ENCODE measurements at regions not wholly inside any gene's neighbourhood (a gene's known extent, or its start where the extent isn't known, plus 50 kb on each side); places are given as distances from the start of the nearest gene placed in this dataset.

DNA sequence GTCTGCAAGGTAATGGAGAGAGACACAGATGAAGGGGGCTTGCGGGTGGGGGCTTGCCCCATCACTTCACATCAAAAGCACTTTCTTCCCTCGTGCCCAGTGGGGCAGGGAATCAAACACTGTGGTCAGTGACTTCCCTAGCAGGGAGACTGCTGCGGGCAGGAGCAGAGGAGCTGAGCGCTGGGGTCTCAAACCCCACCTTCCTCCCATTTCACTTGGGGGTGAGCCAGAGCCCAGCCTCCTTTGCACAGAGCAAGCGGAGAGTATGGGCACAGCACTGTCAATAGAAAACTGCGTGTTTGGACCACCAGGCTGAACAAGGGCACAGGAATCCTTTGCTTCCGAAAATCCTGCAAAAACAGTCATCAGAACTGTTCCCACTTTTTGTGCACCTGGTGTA is 355.8 kb upstream of the MKI67 start:
- no peak overlapping the region for H3K4me2 ChIP-seq (ENCODE audit: insufficient read depth, low read length)
- no peak overlapping the region for H2AFZ ChIP-seq (ENCODE audit: low read depth, low read length)
- H3K27ac ChIP-seq (ENCODE audit: low read length), result no peak overlapping the region
- no peaks in the 10 kb centered on the region; the same call in 1 of the 2 replicates for H4K20me1 ChIP-seq (ENCODE audit: insufficient read depth, low read length)
- H3K9ac ChIP-seq (ENCODE audit: low read depth, low read length), result no peak overlapping the region
- H3K9me3 ChIP-seq (ENCODE audit: insufficient read depth, low read length, severe bottlenecking), result no peaks in the 10 kb centered on the region
- no peaks in the 10 kb centered on the region for H3K79me2 ChIP-seq (ENCODE audit: insufficient read depth, low read length)
- no peak for TF ChIP-seq EZH2 (IDR thresholded peaks at IDR 0.05; ENCODE audit: borderline replicate concordance, low read depth, low read length, severe bottlenecking)
- TF ChIP-seq, protein P1, sequence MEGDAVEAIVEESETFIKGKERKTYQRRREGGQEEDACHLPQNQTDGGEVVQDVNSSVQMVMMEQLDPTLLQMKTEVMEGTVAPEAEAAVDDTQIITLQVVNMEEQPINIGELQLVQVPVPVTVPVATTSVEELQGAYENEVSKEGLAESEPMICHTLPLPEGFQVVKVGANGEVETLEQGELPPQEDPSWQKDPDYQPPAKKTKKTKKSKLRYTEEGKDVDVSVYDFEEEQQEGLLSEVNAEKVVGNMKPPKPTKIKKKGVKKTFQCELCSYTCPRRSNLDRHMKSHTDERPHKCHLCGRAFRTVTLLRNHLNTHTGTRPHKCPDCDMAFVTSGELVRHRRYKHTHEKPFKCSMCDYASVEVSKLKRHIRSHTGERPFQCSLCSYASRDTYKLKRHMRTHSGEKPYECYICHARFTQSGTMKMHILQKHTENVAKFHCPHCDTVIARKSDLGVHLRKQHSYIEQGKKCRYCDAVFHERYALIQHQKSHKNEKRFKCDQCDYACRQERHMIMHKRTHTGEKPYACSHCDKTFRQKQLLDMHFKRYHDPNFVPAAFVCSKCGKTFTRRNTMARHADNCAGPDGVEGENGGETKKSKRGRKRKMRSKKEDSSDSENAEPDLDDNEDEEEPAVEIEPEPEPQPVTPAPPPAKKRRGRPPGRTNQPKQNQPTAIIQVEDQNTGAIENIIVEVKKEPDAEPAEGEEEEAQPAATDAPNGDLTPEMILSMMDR (IDR thresholded peaks at IDR 0.05; ENCODE audit: borderline replicate concordance, extremely low read depth, low read length, poor library complexity, severe bottlenecking), result no peak
- no peak for DNase-seq
- H3K4me1 ChIP-seq (ENCODE audit: insufficient read depth, low read length), result no peaks in the 10 kb centered on the region
- no peak for ATAC-seq (ENCODE audit: insufficient read depth, low read depth)
- H3K4me3 ChIP-seq (ENCODE audit: low read depth in 1 of 2, low read length in 2 of 2), result no peak overlapping the region
- no peaks in the 10 kb centered on the region for H3K27me3 ChIP-seq (ENCODE audit: insufficient read depth, low read length, poor library complexity)
- no peaks in the 10 kb centered on the region for H3K36me3 ChIP-seq (ENCODE audit: insufficient read depth, low read length)

DNA sequence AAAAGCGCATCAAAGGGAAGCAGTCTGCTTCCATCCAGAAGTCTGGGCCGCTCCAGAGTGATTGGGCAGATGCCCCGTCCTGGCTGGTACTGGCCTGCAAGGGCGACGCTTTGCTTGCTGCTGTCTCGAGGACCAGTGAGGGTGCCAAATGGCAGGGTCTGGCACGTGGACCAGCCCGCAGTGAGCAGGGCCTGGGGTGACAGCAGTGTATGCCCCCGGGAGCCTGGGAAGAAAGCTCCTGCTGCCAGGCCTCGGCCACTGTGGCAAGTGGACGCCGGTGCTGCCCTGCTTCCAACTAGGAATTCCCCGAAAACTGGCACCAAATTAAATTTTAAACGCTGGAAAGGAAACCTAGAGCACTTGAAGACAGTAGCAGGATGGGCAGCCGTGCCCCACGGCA is 357.0 kb upstream of the MKI67 start:
- Histone ChIP-seq H3K36me3 (ENCODE audit: insufficient read depth, low read length) (no peaks in the 10 kb centered on the region), H3K79me2 (ENCODE audit: insufficient read depth, low read length) (no peaks in the 10 kb centered on the region), H3K27me3 (ENCODE audit: insufficient read depth, low read length, poor library complexity) (no peaks in the 10 kb centered on the region), H2AFZ (ENCODE audit: low read depth, low read length) (no peak overlapping the region), H3K4me1 (ENCODE audit: insufficient read depth, low read length) (no peaks in the 10 kb centered on the region), H3K4me3 (ENCODE audit: low read depth in 1 of 2, low read length in 2 of 2) (no peak overlapping the region), H3K27ac (ENCODE audit: low read length) (no peak overlapping the region), H3K9me3 (ENCODE audit: insufficient read depth, low read length, severe bottlenecking) (no peaks in the 10 kb centered on the region), H3K9ac (ENCODE audit: low read depth, low read length) (no peak overlapping the region), H3K4me2 (ENCODE audit: insufficient read depth, low read length) (no peak overlapping the region), H4K20me1 (ENCODE audit: insufficient read depth, low read length) (no peaks in the 10 kb centered on the region; the same call in 1 of the 2 replicates)
- TF ChIP-seq EZH2 (IDR thresholded peaks at IDR 0.05; ENCODE audit: borderline replicate concordance, low read depth, low read length, severe bottlenecking), result no peak
- TF ChIP-seq, protein P1 (IDR thresholded peaks at IDR 0.05; ENCODE audit: borderline replicate concordance, extremely low read depth, low read length, poor library complexity, severe bottlenecking), result no peak
- no peak for ATAC-seq (ENCODE audit: insufficient read depth, low read depth)
- DNase-seq, result no peak

DNA sequence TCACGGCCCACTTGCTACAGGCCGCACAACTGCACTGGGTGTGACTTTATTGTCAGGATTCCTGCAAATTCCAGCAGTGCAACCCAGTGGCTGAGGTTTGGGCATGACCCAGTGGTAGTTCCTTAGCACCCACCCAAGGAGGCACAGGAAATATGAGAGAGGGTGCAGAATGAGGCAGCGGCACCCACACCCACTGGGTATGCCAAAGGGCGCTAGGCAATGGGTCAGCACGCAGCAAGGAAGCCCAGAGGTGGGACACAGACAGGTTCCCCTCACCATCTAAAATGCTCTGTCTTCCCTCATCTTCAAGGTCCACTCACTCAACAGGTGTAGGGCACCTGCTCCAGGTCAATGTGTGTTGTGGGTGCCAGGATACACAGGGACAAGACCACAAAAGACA is 357.8 kb upstream of the MKI67 start:
- Histone ChIP-seq H3K4me3 (ENCODE audit: low read depth in 1 of 2, low read length in 2 of 2) (no peak overlapping the region), H3K9ac (ENCODE audit: low read depth, low read length) (no peak overlapping the region), H3K36me3 (ENCODE audit: insufficient read depth, low read length) (no peaks in the 10 kb centered on the region), H3K27me3 (ENCODE audit: insufficient read depth, low read length, poor library complexity) (no peaks in the 10 kb centered on the region), H3K9me3 (ENCODE audit: insufficient read depth, low read length, severe bottlenecking) (no peaks in the 10 kb centered on the region), H3K4me2 (ENCODE audit: insufficient read depth, low read length) (no peak overlapping the region), H3K4me1 (ENCODE audit: insufficient read depth, low read length) (no peaks in the 10 kb centered on the region), H3K27ac (ENCODE audit: low read length) (no peak overlapping the region), H2AFZ (ENCODE audit: low read depth, low read length) (no peak overlapping the region), H3K79me2 (ENCODE audit: insufficient read depth, low read length) (no peaks in the 10 kb centered on the region), H4K20me1 (ENCODE audit: insufficient read depth, low read length) (no peaks in the 10 kb centered on the region; the same call in 1 of the 2 replicates)
- DNase-seq, result no peak
- TF ChIP-seq, protein P1 (IDR thresholded peaks at IDR 0.05; ENCODE audit: borderline replicate concordance, extremely low read depth, low read length, poor library complexity, severe bottlenecking), result no peak
- no peak for TF ChIP-seq EZH2 (IDR thresholded peaks at IDR 0.05; ENCODE audit: borderline replicate concordance, low read depth, low read length, severe bottlenecking)
- no peak for ATAC-seq (ENCODE audit: insufficient read depth, low read depth)
